Activated CD8-positive, alpha-beta T cell treated with anti-CD3 and anti-CD28 coated beads for 36 hours (primary cell): ENCODE measurements at regions not wholly inside any gene's neighbourhood (a gene's known extent, or its start where the extent isn't known, plus 50 kb on each side); places are given as distances from the start of the nearest gene placed in this dataset.

ENCODE experiments used
- ATAC-seq: fragments of 200-7000 bp; cut with Tn5 transposase; one replicate; pipeline ENCODE4 v1.10.0; 2021; ENCODE audit warnings: mild to moderate bottlenecking, moderate library complexity
- CTCF ChIA-PET: fragments of 350-600 bp; sonication (Branson Sonifier 250); formaldehyde crosslinking; loops from one replicate; lab custom pipeline; 2021; ENCODE audit warnings: antibody characterized with exemption; lab: Charles Lee
- POLR2A ChIA-PET: fragments of 350-600 bp; sonication (Branson Sonifier 250); formaldehyde crosslinking; loops from one replicate; lab custom pipeline; 2021; ENCODE audit warnings: antibody characterized with exemption; lab: Charles Lee
- DNase-seq: peaks from one replicate; pipeline ENCODE4 v3.0.0-alpha.2; 2020
- H3K27ac Mint-ChIP-seq: one replicate; pipeline ENCODE4 v1.8.0; 2021; ENCODE audit warnings: mild to moderate bottlenecking, mixed read lengths
- H3K27me3 Mint-ChIP-seq: one replicate; pipeline ENCODE4 v1.8.0; 2021; ENCODE audit warnings: mixed read lengths
- H3K36me3 Mint-ChIP-seq: one replicate; pipeline ENCODE4 v1.8.0; 2021; ENCODE audit warnings: low read depth, mixed read lengths
- H3K4me1 Mint-ChIP-seq: one replicate; pipeline ENCODE4 v1.8.0; 2021; ENCODE audit warnings: low read depth, mixed read lengths
- H3K4me3 Mint-ChIP-seq: one replicate; pipeline ENCODE4 v1.8.0; 2021; ENCODE audit warnings: mild to moderate bottlenecking, moderate library complexity, mixed read lengths
- H3K9me3 Mint-ChIP-seq: one replicate; pipeline ENCODE4 v1.8.0; 2021; ENCODE audit warnings: mixed read lengths
- CTCF ChIP-seq: fragments of 200-600 bp; IDR thresholded peaks from one replicate; pipeline ENCODE4 v1.8.0; 2022; ENCODE audit warnings: antibody characterized with exemption, mild to moderate bottlenecking
- intact Hi-C: fragments of 100-400 bp; cut with micrococcal nuclease; formaldehyde crosslinking; loops from one replicate; pipeline ENCODE4 v1.10.0; 2022

GRCh38 chr12:89831310-89832095 lies 122.9 kb upstream of the ATP2B1 start:
- no peaks in the 10 kb centered on the region for H3K27me3 Mint-ChIP-seq
- POLR2A ChIA-PET: interaction anchor here (1.1 kb wide), 1 partner anchor 10 kb away, joined by 3 read pairs; no protein-coding TSS in a partner anchor
- no peak for TF ChIP-seq CTCF
- no peaks in the 10 kb centered on the region for H3K4me1 Mint-ChIP-seq
- no peaks in the 10 kb centered on the region for H3K9me3 Mint-ChIP-seq
- no peak for DNase-seq
- no peaks in the 10 kb centered on the region for H3K36me3 Mint-ChIP-seq
- no peak for ATAC-seq
- no peak overlapping the region for H3K4me3 Mint-ChIP-seq
- H3K27ac Mint-ChIP-seq: no peak overlapping the region
- intact Hi-C loops: no loop called here
- CTCF ChIA-PET: interaction anchor here (1.2 kb wide), 1 partner anchor 33 kb away, joined by 3 read pairs; no protein-coding TSS in a partner anchor

GRCh38 chr12:89829434-89829975 lies 120.9 kb upstream of the ATP2B1 start:
- DNase-seq (no peak), ATAC-seq (no peak)
- Mint-ChIP-seq H3K27me3 (no peaks in the 10 kb centered on the region), H3K9me3 (no peaks in the 10 kb centered on the region), H3K4me3 (no peak overlapping the region), H3K4me1 (peaks cover 11% of the 10 kb centered on the region), H3K27ac (no peak overlapping the region), H3K36me3 (no peaks in the 10 kb centered on the region)
- POLR2A ChIA-PET: no interaction called here
- no peak for TF ChIP-seq CTCF
- intact Hi-C loops: no loop called here
- CTCF ChIA-PET: interaction anchor here (1.0 kb wide), 1 partner anchor 34 kb away, joined by 3 read pairs; no protein-coding TSS in a partner anchor

GRCh38 chr12:89828575-89828974 lies 119.9 kb upstream of the ATP2B1 start:
- Mint-ChIP-seq H3K27ac (no peak overlapping the region), H3K4me3 (no peak overlapping the region), H3K9me3 (no peaks in the 10 kb centered on the region), H3K4me1 (peaks cover 11% of the 10 kb centered on the region), H3K27me3 (no peaks in the 10 kb centered on the region), H3K36me3 (no peaks in the 10 kb centered on the region)
- CTCF ChIA-PET: interaction anchor here (1.0 kb wide), 1 partner anchor 33 kb away, joined by 3 read pairs; no protein-coding TSS in a partner anchor
- DNase-seq (no peak), ATAC-seq (no peak)
- POLR2A ChIA-PET: interaction anchor here (0.7 to 0.9 kb wide), 2 partner anchors 120 to 276 kb away, joined by 3 read pairs; no protein-coding TSS in a partner anchor
- intact Hi-C loops: no loop called here
- no peak for TF ChIP-seq CTCF

DNA sequence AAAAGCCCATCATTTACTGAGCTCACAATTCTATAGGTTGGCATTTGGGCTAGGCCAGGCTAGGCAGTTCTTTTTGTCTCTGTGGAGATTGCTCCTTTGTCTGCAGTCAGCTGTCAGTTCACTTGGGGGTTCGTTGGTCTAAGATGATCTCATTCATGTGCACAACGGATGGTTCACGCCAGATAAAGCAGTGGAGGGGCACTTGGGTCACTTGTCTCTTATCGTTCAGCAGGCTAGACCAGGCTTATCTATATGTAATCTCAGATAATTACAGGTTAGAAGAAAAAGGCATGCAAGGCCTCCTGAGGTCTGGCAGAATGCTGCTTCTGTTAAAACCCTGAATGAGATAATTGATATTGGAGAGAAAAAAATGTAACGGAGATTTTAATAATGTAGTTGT lies 119.0 kb upstream of the ATP2B1 start:
- ChIA-PET CTCF (no interaction called here), POLR2A (no interaction called here)
- ATAC-seq (no peak), DNase-seq (no peak)
- no peaks in the 10 kb centered on the region for H3K27me3 Mint-ChIP-seq
- no peaks in the 10 kb centered on the region for H3K36me3 Mint-ChIP-seq
- no peaks in the 10 kb centered on the region for H3K9me3 Mint-ChIP-seq
- no peak overlapping the region for H3K27ac Mint-ChIP-seq
- H3K4me1 Mint-ChIP-seq: peaks cover 11% of the 10 kb centered on the region
- intact Hi-C loops: no loop called here
- TF ChIP-seq CTCF: no peak
- H3K4me3 Mint-ChIP-seq: no peak overlapping the region

DNA sequence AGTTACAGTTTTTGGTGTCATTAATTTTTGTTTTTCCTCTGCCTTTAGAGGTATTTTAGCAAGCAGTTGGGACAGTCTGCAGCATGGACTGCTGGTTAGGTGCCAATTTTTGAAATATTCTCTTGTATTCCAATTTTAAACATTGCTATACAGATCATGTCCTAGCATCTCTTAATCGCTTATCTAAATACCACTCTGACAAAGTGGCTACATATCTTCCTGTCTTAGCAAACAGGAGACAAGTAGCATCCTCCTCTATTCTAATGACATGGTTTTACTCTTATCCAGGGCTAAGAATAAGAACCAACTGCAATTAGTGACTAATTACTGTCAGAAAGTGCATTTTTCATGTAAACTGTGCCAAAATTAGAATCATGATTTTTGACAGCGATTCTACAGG lies 117.8 kb upstream of the ATP2B1 start:
- H3K9me3 Mint-ChIP-seq: no peaks in the 10 kb centered on the region

More for the DNA sequence above, 117.8 kb upstream of the ATP2B1 start:
- Mint-ChIP-seq H3K4me1 (peaks cover 11% of the 10 kb centered on the region), H3K4me3 (no peak overlapping the region), H3K36me3 (no peaks in the 10 kb centered on the region), H3K27me3 (no peaks in the 10 kb centered on the region), H3K27ac (no peak overlapping the region)
- intact Hi-C loops: no loop called here
- no peak for TF ChIP-seq CTCF
- DNase-seq: no peak
- POLR2A ChIA-PET: no interaction called here
- CTCF ChIA-PET: no interaction called here
- no peak for ATAC-seq
